Fibroblast of pulmonary artery (primary cell): ENCODE measurements at regions not wholly inside any gene's neighbourhood (a gene's known extent, or its start where the extent isn't known, plus 50 kb on each side); places are given as distances from the start of the nearest gene placed in this dataset.

Source experiments
- DNase-seq: peaks from one replicate; pipeline ENCODE4 v3.0.0-alpha.2; 2010; ENCODE audit warnings: low read depth
- H3K4me3 ChIP-seq: replicated peaks from 2 replicates; pipeline ENCODE4 v1.5.1; 2011; ENCODE audit warnings: low read depth, mild to moderate bottlenecking, control low read depth, low read length, moderate library complexity
- CTCF ChIP-seq: IDR thresholded peaks from 2 replicates; pipeline ENCODE4 v1.5.1; 2011; ENCODE audit warnings: mild to moderate bottlenecking, control low read depth, low read length, inconsistent platforms; ENCODE audit errors: missing control alignments

GRCh38 chr3:127472506-127472905 lies 118.0 kb downstream of the TPRA1 start:
- no peak for DNase-seq
- no peak for TF ChIP-seq CTCF
- H3K4me3 ChIP-seq: no peak overlapping the region

- H3K4me3 ChIP-seq: no peak overlapping the region
- no peak for DNase-seq
- TF ChIP-seq CTCF: no peak
These were observed 119.4 kb downstream of the TPRA1 start for GRCh38 chr3:127471142-127471541.

- DNase-seq: no peak
- no peak overlapping the region for H3K4me3 ChIP-seq
- no peak for TF ChIP-seq CTCF
These were observed 120.8 kb downstream of the TPRA1 start for GRCh38 chr3:127469760-127470159.

GRCh38 chr3:127467391-127467790 lies 123.1 kb downstream of the TPRA1 start:
- H3K4me3 ChIP-seq: no peak overlapping the region
- no peak for DNase-seq
- no peak for TF ChIP-seq CTCF

- TF ChIP-seq CTCF: no peak
- DNase-seq: no peak
- H3K4me3 ChIP-seq: no peak overlapping the region
These were observed 125.9 kb downstream of the TPRA1 start for GRCh38 chr3:127464642-127465041.

- no peak overlapping the region for H3K4me3 ChIP-seq
- no peak for DNase-seq
- no peak for TF ChIP-seq CTCF
These were observed 128.3 kb downstream of the TPRA1 start for GRCh38 chr3:127462111-127462655.

- TF ChIP-seq CTCF: no peak
- no peak for DNase-seq
These were observed 129.1 kb downstream of the TPRA1 start for GRCh38 chr3:127461286-127461910.

More at GRCh38 chr3:127461286-127461910, 129.1 kb downstream of the TPRA1 start:
- H3K4me3 ChIP-seq: no peak overlapping the region
